Prostate gland (tissue), 2 donors: ENCODE measurements at regions not wholly inside any gene's neighbourhood (a gene's known extent, or its start where the extent isn't known, plus 50 kb on each side); places are given as distances from the start of the nearest gene placed in this dataset.
"Not testable (repeated sequence)": the region's sequence is repeated elsewhere in the genome, so short reads cannot be mapped to it uniquely, and the experiment has no call there.

Experiments
- CTCF ChIP-seq, 4 experiments: fragments of 200-600 bp in 2 of 4; fragments of 450-650 bp in 2 of 4; sonication (generic) in 2 of 4; IDR thresholded peaks; 1 replicate in 3 of 4; 2 replicates in 1 of 4; pipeline ENCODE4 v1.5.1; 2016 to 2019; ENCODE audit warnings: antibody characterized with exemption in 4 of 4, mild to moderate bottlenecking in 2 of 4, moderate library complexity in 2 of 4
- POLR2A ChIP-seq: fragments of 450-650 bp; IDR thresholded peaks from one replicate; pipeline ENCODE4 v1.6.1; 2016; ENCODE audit warnings: antibody characterized with exemption, mild to moderate bottlenecking
- POLR2AphosphoS5 ChIP-seq: sonication (generic); formaldehyde crosslinking; IDR thresholded peaks from one replicate; pipeline ENCODE4 v1.6.1; 2017; ENCODE audit warnings: antibody characterized with exemption

GRCh38 chr5:165411532-165411931, 1906.1 kb downstream of the MAT2B start:
- TF ChIP-seq POLR2A; CTCF (IDR thresholded peaks at IDR 0.05); POLR2AphosphoS5: not testable (repeated sequence)
